ENCODE measurements at regions not wholly inside any gene's neighbourhood (a gene's known extent, or its start where the extent isn't known, plus 50 kb on each side); places are given as distances from the start of the nearest gene placed in this dataset.

DNA sequence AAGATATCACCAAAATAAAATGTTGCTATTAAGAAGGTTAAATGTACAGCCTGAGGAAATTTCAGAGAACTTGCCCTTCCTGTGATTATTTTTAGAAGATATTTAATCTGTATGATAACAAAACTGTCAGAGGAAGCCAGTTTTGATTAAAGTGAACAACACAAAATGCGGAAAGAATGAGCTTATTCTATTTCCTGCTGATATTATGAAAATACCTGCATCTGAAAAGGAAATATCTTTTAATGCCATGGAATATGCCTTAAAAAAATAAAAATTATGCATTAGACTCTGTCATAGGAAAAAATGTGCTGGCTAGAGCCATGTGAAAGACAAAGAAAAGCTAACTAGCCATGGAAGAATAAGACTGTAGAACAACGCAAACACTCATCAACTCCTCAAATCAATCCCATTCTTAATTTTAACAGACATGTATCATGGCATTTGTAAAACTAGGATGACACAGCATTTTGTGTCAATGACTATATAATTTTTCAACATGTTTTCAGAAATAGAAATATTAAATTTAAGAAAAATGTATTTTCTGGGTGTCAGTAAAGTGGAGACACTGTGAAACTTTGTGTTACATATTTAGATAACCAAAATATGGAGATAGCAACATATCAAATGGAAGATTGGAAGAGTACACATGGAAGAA is 1768.2 kb downstream of the SUCLG1 start:
- no peak for TF ChIP-seq SIN3A (IDR thresholded peaks at IDR 0.05; ENCODE audit: borderline replicate concordance in 2 of 2, control insufficient read depth in 1 of 2, low read depth in 2 of 2, low read length in 2 of 2)
- TF ChIP-seq FOS (IDR thresholded peaks at IDR 0.05; ENCODE audit: extremely low read depth, insufficient read length) = no peak
- TF ChIP-seq, protein P1, sequence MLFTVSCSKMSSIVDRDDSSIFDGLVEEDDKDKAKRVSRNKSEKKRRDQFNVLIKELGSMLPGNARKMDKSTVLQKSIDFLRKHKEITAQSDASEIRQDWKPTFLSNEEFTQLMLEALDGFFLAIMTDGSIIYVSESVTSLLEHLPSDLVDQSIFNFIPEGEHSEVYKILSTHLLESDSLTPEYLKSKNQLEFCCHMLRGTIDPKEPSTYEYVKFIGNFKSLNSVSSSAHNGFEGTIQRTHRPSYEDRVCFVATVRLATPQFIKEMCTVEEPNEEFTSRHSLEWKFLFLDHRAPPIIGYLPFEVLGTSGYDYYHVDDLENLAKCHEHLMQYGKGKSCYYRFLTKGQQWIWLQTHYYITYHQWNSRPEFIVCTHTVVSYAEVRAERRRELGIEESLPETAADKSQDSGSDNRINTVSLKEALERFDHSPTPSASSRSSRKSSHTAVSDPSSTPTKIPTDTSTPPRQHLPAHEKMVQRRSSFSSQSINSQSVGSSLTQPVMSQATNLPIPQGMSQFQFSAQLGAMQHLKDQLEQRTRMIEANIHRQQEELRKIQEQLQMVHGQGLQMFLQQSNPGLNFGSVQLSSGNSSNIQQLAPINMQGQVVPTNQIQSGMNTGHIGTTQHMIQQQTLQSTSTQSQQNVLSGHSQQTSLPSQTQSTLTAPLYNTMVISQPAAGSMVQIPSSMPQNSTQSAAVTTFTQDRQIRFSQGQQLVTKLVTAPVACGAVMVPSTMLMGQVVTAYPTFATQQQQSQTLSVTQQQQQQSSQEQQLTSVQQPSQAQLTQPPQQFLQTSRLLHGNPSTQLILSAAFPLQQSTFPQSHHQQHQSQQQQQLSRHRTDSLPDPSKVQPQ (CRISPR knock-in tag; IDR thresholded peaks at IDR 0.05; ENCODE audit: borderline replicate concordance) = no peak
- TF ChIP-seq, protein P2, sequence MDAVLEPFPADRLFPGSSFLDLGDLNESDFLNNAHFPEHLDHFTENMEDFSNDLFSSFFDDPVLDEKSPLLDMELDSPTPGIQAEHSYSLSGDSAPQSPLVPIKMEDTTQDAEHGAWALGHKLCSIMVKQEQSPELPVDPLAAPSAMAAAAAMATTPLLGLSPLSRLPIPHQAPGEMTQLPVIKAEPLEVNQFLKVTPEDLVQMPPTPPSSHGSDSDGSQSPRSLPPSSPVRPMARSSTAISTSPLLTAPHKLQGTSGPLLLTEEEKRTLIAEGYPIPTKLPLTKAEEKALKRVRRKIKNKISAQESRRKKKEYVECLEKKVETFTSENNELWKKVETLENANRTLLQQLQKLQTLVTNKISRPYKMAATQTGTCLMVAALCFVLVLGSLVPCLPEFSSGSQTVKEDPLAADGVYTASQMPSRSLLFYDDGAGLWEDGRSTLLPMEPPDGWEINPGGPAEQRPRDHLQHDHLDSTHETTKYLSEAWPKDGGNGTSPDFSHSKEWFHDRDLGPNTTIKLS (IDR thresholded peaks at IDR 0.05; ENCODE audit: borderline replicate concordance, low read depth) = no peak
- TF ChIP-seq, protein P3, sequence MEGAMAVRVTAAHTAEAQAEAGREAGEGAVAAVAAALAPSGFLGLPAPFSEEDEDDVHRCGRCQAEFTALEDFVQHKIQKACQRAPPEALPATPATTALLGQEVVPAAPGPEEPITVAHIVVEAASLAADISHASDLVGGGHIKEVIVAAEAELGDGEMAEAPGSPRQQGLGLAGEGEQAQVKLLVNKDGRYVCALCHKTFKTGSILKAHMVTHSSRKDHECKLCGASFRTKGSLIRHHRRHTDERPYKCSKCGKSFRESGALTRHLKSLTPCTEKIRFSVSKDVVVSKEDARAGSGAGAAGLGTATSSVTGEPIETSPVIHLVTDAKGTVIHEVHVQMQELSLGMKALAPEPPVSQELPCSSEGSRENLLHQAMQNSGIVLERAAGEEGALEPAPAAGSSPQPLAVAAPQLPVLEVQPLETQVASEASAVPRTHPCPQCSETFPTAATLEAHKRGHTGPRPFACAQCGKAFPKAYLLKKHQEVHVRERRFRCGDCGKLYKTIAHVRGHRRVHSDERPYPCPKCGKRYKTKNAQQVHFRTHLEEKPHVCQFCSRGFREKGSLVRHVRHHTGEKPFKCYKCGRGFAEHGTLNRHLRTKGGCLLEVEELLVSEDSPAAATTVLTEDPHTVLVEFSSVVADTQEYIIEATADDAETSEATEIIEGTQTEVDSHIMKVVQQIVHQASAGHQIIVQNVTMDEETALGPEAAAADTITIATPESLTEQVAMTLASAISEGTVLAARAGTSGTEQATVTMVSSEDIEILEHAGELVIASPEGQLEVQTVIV (CRISPR knock-in tag; IDR thresholded peaks at IDR 0.05; ENCODE audit: borderline replicate concordance) = no peak
- TF ChIP-seq, protein P4, sequence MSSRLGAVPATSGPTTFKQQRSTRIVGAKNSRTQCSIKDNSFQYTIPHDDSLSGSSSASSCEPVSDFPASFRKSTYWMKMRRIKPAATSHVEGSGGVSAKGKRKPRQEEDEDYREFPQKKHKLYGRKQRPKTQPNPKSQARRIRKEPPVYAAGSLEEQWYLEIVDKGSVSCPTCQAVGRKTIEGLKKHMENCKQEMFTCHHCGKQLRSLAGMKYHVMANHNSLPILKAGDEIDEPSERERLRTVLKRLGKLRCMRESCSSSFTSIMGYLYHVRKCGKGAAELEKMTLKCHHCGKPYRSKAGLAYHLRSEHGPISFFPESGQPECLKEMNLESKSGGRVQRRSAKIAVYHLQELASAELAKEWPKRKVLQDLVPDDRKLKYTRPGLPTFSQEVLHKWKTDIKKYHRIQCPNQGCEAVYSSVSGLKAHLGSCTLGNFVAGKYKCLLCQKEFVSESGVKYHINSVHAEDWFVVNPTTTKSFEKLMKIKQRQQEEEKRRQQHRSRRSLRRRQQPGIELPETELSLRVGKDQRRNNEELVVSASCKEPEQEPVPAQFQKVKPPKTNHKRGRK (tag; IDR thresholded peaks at IDR 0.05) = no peak
- no peak for TF ChIP-seq POLR2AphosphoS5 (IDR thresholded peaks at IDR 0.05; ENCODE audit: control insufficient read depth, insufficient read depth, low read depth, low read length)
